Mesenchymal stem cell (in vitro differentiated cells and primary cell): ENCODE measurements at regions not wholly inside any gene's neighbourhood (a gene's known extent, or its start where the extent isn't known, plus 50 kb on each side); places are given as distances from the start of the nearest gene placed in this dataset.
"Not testable (repeated sequence)": the region's sequence is repeated elsewhere in the genome, so short reads cannot be mapped to it uniquely, and the experiment has no call there.

Source experiments
- DNase-seq: peaks from one replicate; pipeline ENCODE4 v3.0.0-alpha.2; 2013
- H2AFZ ChIP-seq: one replicate; pipeline ENCODE4 v1.6.1; 2013; ENCODE audit warnings: low read depth, mild to moderate bottlenecking, control low read depth, inconsistent platforms, low read length, moderate library complexity
- H2AK5ac ChIP-seq: 2 replicates; pipeline ENCODE4 v1.6.1; 2013; ENCODE audit warnings: low read length, moderate library complexity, mild to moderate bottlenecking, inconsistent platforms; ENCODE audit not compliant: severe bottlenecking
- H2BK120ac ChIP-seq: one replicate; pipeline ENCODE4 v1.6.1; 2013; ENCODE audit warnings: low read depth, mild to moderate bottlenecking, inconsistent platforms, low read length, moderate library complexity
- H2BK12ac ChIP-seq, 2 experiments: one replicate each; pipeline ENCODE4 v1.6.1; 2013; ENCODE audit warnings: inconsistent platforms in 2 of 2, low read length in 2 of 2, mild to moderate bottlenecking in 2 of 2, moderate library complexity in 2 of 2, control low read depth in 1 of 2
- H2BK15ac ChIP-seq: one replicate; pipeline ENCODE4 v1.6.1; 2013; ENCODE audit warnings: mild to moderate bottlenecking, low read depth, inconsistent platforms; ENCODE audit not compliant: poor library complexity, severe bottlenecking
- H2BK5ac ChIP-seq: 2 replicates; pipeline ENCODE4 v1.6.1; 2013; ENCODE audit warnings: low read depth, mild to moderate bottlenecking, low read length, control low read depth, inconsistent platforms; ENCODE audit not compliant: poor library complexity, severe bottlenecking
- H3K14ac ChIP-seq, 2 experiments: one replicate each; pipeline ENCODE4 v1.6.1; 2013; ENCODE audit warnings: inconsistent platforms in 2 of 2, low read length in 2 of 2, control low read depth in 1 of 2, mild to moderate bottlenecking in 1 of 2, moderate library complexity in 1 of 2
- H3K18ac ChIP-seq, 2 experiments: one replicate each; pipeline ENCODE4 v1.6.1; 2013; ENCODE audit warnings: inconsistent platforms in 2 of 2, low read length in 2 of 2, control low read depth in 1 of 2, low read depth in 1 of 2, mild to moderate bottlenecking in 1 of 2
- H3K23ac ChIP-seq, 2 experiments: one replicate each; pipeline ENCODE4 v1.6.1; 2013; ENCODE audit warnings: inconsistent platforms in 2 of 2, low read length in 2 of 2, mild to moderate bottlenecking in 2 of 2, moderate library complexity in 2 of 2, control low read depth in 1 of 2
- H3K27ac ChIP-seq: 2 replicates; pipeline ENCODE4 v1.5.1; 2013; ENCODE audit warnings: mild to moderate bottlenecking, moderate library complexity, low read length, control low read depth, inconsistent platforms; ENCODE audit not compliant: poor library complexity, severe bottlenecking
- H3K27me3 ChIP-seq, 2 experiments: 2 replicates each; pipeline versions ENCODE4 v1.6.1 to v1.7.0; 2013; ENCODE audit warnings: low read length in 2 of 2, mild to moderate bottlenecking in 2 of 2, moderate library complexity in 2 of 2, control low read depth in 1 of 2, inconsistent platforms in 1 of 2; ENCODE audit not compliant: control insufficient read depth in 1 of 2, insufficient read depth in 1 of 2
- H3K36me3 ChIP-seq, 2 experiments: 2 replicates each; pipeline versions ENCODE4 v1.6.1 to v1.7.0; 2013; ENCODE audit warnings: low read length in 2 of 2, control low read depth in 1 of 2, inconsistent platforms in 1 of 2, low read depth in 1 of 2, mild to moderate bottlenecking in 1 of 2; ENCODE audit not compliant: insufficient read depth in 2 of 2, control insufficient read depth in 1 of 2
- H3K4ac ChIP-seq, 2 experiments: one replicate each; pipeline ENCODE4 v1.6.1; 2013; ENCODE audit warnings: inconsistent platforms in 2 of 2, low read length in 2 of 2, mild to moderate bottlenecking in 2 of 2, moderate library complexity in 2 of 2, control low read depth in 1 of 2, low read depth in 1 of 2
- H3K4me1 ChIP-seq: 2 replicates; pipeline ENCODE4 v1.6.1; 2013; ENCODE audit warnings: low read depth, low read length, control low read depth; ENCODE audit not compliant: control insufficient read depth, insufficient read depth
- H3K4me2 ChIP-seq: 2 replicates; pipeline ENCODE4 v1.6.1; 2013; ENCODE audit warnings: low read length, mild to moderate bottlenecking, inconsistent platforms; ENCODE audit not compliant: poor library complexity, severe bottlenecking
- H3K4me3 ChIP-seq, 2 experiments: 2 replicates each; pipeline versions ENCODE4 v1.5.1 to v1.7.0; 2013; ENCODE audit warnings: low read length in 2 of 2, mild to moderate bottlenecking in 2 of 2, control low read depth in 1 of 2, low read depth in 1 of 2; ENCODE audit not compliant: insufficient read depth in 1 of 2
- H3K79me1 ChIP-seq: replicated peaks from 2 replicates; pipeline ENCODE4 v1.6.1; 2013; ENCODE audit warnings: mild to moderate bottlenecking, control low read depth, low read length, inconsistent platforms; ENCODE audit not compliant: poor library complexity, severe bottlenecking
- H3K9ac ChIP-seq: 2 replicates; pipeline ENCODE4 v1.7.0; 2013; ENCODE audit warnings: mild to moderate bottlenecking, low read length, moderate library complexity
- H3K9me3 ChIP-seq: 2 replicates; pipeline ENCODE4 v1.7.0; 2013; ENCODE audit warnings: mild to moderate bottlenecking, low read length; ENCODE audit not compliant: control insufficient read depth
- H4K8ac ChIP-seq: one replicate; pipeline ENCODE4 v1.6.1; 2013; ENCODE audit warnings: inconsistent platforms, mild to moderate bottlenecking, low read length, moderate library complexity
- H4K91ac ChIP-seq: one replicate; pipeline ENCODE4 v1.6.1; 2013; ENCODE audit warnings: mild to moderate bottlenecking, low read length, inconsistent platforms
- WGBS: methylation state at CpG from one replicate; pipeline ENCODE4 v1.1.7; 2013; ENCODE audit warnings: mixed read lengths; 5-methylcytosine and 5-hydroxymethylcytosine counted together

DNA sequence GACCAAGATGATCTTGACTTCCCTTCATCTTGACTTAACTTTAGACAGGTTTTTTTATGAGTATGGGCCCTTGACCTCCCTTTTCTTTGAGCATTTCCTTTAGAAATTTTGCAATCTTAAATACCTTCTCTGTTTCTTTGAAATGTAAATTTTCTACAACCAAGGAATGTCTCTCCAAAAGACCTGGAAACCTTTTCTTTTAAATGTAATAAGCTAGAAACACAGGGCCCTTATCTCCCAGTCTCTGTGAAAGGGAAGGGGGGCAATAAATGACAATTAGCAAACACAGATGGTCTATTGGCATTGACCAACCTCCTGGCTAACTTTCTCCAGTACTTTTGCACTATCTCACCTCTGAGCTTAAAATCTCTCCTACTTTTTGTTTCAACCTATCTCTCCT, 144.3 kb upstream of the GK2 start:
- H3K27ac ChIP-seq, result no peak overlapping the region
- no peak overlapping the region for H2AK5ac ChIP-seq

DNA sequence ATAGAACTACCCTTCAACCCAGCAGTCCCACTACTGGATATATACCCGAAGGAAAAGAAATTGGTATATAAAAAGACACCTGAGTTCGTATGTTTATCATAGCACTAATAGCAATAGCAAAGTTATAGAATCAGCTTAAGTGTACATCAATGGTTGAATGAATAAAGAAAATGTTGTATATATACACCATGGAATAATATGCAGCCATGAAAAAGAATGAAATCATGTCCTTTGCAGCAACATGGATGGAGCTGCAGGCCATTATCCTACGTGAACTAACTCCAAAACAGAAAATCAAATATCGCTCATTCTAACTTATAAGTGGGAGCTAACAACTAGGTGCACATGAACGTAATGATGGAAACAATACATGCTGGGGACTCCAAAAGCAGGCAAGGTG, 143.5 kb upstream of the GK2 start:
- no peak overlapping the region for H2AFZ ChIP-seq
- WGBS, result 40% methylated on average over 2 of the region's 5 CpGs
- no peak overlapping the region for H3K4me2 ChIP-seq
- no peak overlapping the region for H3K18ac ChIP-seq
- H3K9me3 ChIP-seq, result no peaks in the 10 kb centered on the region
- no peak overlapping the region for H2BK12ac ChIP-seq
- H3K9ac ChIP-seq, result no peak overlapping the region
- no peak overlapping the region for H3K4ac ChIP-seq
- no peak overlapping the region for H3K4me3 ChIP-seq
- H4K91ac ChIP-seq, result no peak overlapping the region
- H3K4me1 ChIP-seq, result no peaks in the 10 kb centered on the region
- no peaks in the 10 kb centered on the region for H3K27me3 ChIP-seq
- H2BK15ac ChIP-seq, result no peak overlapping the region
- H2BK120ac ChIP-seq, result no peak overlapping the region
- no peak overlapping the region for H3K27ac ChIP-seq
- H3K14ac ChIP-seq, result no peak overlapping the region
- no peak overlapping the region for H2BK5ac ChIP-seq
- H2AK5ac ChIP-seq, result no peak overlapping the region
- H3K36me3 ChIP-seq, result no peaks in the 10 kb centered on the region
- no peak for DNase-seq
- H3K79me1 ChIP-seq, result no peaks in the 10 kb centered on the region
- no peak overlapping the region for H4K8ac ChIP-seq
- no peak overlapping the region for H3K23ac ChIP-seq

More for the DNA sequence above, 144.3 kb upstream of the GK2 start:
- Histone ChIP-seq H3K18ac (no peak overlapping the region), H2BK12ac (no peak overlapping the region), H3K4ac (no peak overlapping the region), H2AFZ (no peak overlapping the region), H3K9me3 (no peaks in the 10 kb centered on the region), H2BK15ac (no peak overlapping the region), H3K4me2 (no peak overlapping the region), H3K36me3 (no peaks in the 10 kb centered on the region), H3K79me1 (no peaks in the 10 kb centered on the region), H2BK5ac (no peak overlapping the region), H3K23ac (no peak overlapping the region), H3K14ac (no peak overlapping the region), H3K9ac (no peak overlapping the region), H4K8ac (no peak overlapping the region), H3K4me3 (no peak overlapping the region), H3K27me3 (no peaks in the 10 kb centered on the region), H2BK120ac (no peak overlapping the region), H3K4me1 (no peaks in the 10 kb centered on the region), H4K91ac (no peak overlapping the region)
- no peak for DNase-seq

DNA sequence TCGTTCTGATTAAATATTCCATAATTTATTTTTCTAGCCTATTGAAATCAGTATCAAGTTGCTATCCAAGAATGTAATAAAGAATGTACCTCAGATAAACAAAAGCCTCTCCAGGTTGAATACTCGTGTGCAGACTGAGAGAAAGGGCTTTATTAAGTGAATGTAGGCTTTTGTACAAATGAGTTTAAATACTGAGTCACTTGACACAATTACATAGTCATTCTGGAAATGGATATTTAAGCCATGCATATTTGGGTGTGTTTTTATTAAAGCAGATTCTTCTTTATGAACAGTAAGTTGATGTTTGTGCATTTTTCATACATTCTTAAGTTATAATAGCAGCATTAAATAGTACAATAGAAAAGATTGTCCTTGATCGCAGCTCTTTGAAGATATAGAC, 139.8 kb upstream of the GK2 start:
- Histone ChIP-seq H4K8ac (no peak overlapping the region), H2AFZ (no peak overlapping the region), H3K27me3 (no peaks in the 10 kb centered on the region), H3K14ac (no peak overlapping the region), H3K4ac (no peak overlapping the region), H2BK120ac (no peak overlapping the region), H3K18ac (no peak overlapping the region), H3K4me1 (no peaks in the 10 kb centered on the region), H3K27ac (no peak overlapping the region), H3K9ac (no peak overlapping the region), H4K91ac (no peak overlapping the region), H3K9me3 (no peaks in the 10 kb centered on the region), H2BK15ac (no peak overlapping the region), H2BK5ac (no peak overlapping the region), H2BK12ac (no peak overlapping the region), H3K36me3 (no peaks in the 10 kb centered on the region), H3K4me3 (no peak overlapping the region), H2AK5ac (no peak overlapping the region), H3K4me2 (no peak overlapping the region), H3K23ac (no peak overlapping the region), H3K79me1 (no peaks in the 10 kb centered on the region)
- WGBS, result no CpG with 5 or more reads among the region's 3 CpGs
- no peak for DNase-seq

DNA sequence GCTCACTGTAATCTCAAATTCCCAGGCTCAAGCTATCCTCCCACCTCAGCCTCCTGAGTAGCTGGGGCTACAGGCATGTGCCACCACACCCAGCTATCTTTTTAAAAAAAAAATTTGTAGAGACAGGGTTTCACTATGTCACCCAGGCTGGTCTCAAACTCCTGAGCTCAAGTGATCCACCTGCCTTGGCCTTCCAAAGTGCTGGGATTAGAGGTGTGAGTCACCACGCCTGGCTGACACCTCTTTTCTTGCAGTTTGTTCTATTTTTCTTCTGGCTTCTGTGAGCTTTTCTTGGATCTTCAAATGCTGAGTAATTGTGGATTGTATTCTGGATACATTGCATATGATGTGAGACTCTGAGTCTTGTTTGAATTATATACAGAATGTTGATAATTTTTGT, 137.3 kb upstream of the GK2 start:
- not testable (repeated sequence) for H3K4ac ChIP-seq, H2BK5ac ChIP-seq, H3K18ac ChIP-seq, H3K27ac ChIP-seq, H3K4me2 ChIP-seq, H4K8ac ChIP-seq, H2BK12ac ChIP-seq, H3K23ac ChIP-seq, H3K9me3 ChIP-seq, H4K91ac ChIP-seq, H3K4me3 ChIP-seq, H2BK120ac ChIP-seq, H3K36me3 ChIP-seq, H3K79me1 ChIP-seq, DNase-seq, H3K14ac ChIP-seq, H2AFZ ChIP-seq, H2AK5ac ChIP-seq, H2BK15ac ChIP-seq, H3K9ac ChIP-seq, H3K27me3 ChIP-seq, H3K4me1 ChIP-seq
- 62% methylated on average over 1 of the region's 1 CpG for WGBS
